ENCODE measurements at regions not wholly inside any gene's neighbourhood (a gene's known extent, or its start where the extent isn't known, plus 50 kb on each side); places are given as distances from the start of the nearest gene placed in this dataset.

DNA sequence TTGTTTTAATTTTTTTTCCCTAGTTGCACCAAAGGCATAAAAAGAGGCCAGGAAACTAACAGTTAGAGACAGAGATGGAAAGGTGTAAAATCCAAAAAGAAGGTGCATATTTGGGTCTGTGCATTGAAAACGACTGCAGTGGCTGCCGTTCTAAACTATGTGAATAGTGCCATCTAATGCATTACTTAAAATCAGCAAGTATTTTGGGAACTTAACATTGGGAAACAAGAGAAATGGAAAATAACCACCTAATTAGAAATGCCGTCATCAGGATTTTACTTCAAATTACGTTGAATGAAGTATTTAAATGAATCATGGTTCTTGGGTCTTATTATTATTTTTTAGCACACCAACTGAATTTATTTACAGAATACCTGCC, 189.5 kb upstream of the MIR17HG start:
- DNase-seq, result no peak

DNA sequence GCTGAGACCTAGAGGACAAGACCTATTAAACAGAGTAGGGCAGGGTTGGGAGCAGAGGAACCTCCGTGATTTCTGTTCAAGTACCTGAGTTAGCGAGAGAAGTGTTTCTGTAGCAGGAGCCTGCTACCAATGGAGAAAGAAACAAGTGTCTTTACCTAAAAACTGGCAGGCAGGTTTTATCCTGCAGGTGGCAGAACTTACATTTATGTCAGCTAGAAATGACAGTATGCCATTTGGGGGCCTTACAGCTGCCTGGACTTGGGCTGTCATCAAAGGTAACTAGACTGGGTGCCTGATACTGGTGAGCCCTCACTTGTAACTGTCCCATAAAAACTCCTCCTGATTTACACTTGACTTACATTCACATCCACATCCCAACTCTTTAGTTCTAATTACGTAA, 185.3 kb upstream of the MIR17HG start:
- DNase-seq, result peak in 1 of 2 donors; percentile 18
- WGBS, 3 donors, result 78 to 89% (median 85%) methylated on average over 3 of the region's 3 CpGs
- Histone ChIP-seq H3K9me3 (ENCODE audit: control insufficient read depth in 2 of 2, insufficient read depth in 1 of 2, low read depth in 1 of 2, low read length in 1 of 2) (no peaks in the 10 kb centered on the region), H3K27ac (ENCODE audit: low read depth in 1 of 3, low read length in 2 of 3) (no peak overlapping the region), H3K36me3 (ENCODE audit: control insufficient read depth in 3 of 3, insufficient read depth in 2 of 3, low read depth in 1 of 3, low read length in 3 of 3) (no peaks in the 10 kb centered on the region), H3K4me1 (ENCODE audit: control insufficient read depth in 3 of 3, insufficient read depth in 2 of 3, low read depth in 1 of 3, low read length in 2 of 3) (no peaks in the 10 kb centered on the region), H3K27me3 (ENCODE audit: control insufficient read depth in 3 of 3, insufficient read depth in 3 of 3, low read length in 3 of 3) (no peaks in the 10 kb centered on the region), H3K4me3 (ENCODE audit: low read depth in 1 of 3, low read length in 3 of 3) (no peak overlapping the region)
- no peak for FAIRE-seq

More for the DNA sequence above, 189.5 kb upstream of the MIR17HG start:
- Histone ChIP-seq H3K27me3 (ENCODE audit: control insufficient read depth in 3 of 3, insufficient read depth in 3 of 3, low read length in 3 of 3) (no peaks in the 10 kb centered on the region), H3K4me1 (ENCODE audit: control insufficient read depth in 3 of 3, insufficient read depth in 2 of 3, low read depth in 1 of 3, low read length in 2 of 3) (peaks cover 0 to 11% (median 0%) of the 10 kb centered on the region in 3 donors), H3K9me3 (ENCODE audit: control insufficient read depth in 2 of 2, insufficient read depth in 1 of 2, low read depth in 1 of 2, low read length in 1 of 2) (no peaks in the 10 kb centered on the region), H3K27ac (ENCODE audit: low read depth in 1 of 3, low read length in 2 of 3) (no peak overlapping the region), H3K4me3 (ENCODE audit: low read depth in 1 of 3, low read length in 3 of 3) (no peak overlapping the region), H3K36me3 (ENCODE audit: control insufficient read depth in 3 of 3, insufficient read depth in 2 of 3, low read depth in 1 of 3, low read length in 3 of 3) (no peaks in the 10 kb centered on the region)
- WGBS, 3 donors, result 38 to 45% (median 43%) methylated on average over 4 of the region's 4 CpGs
- no peak for FAIRE-seq

DNA sequence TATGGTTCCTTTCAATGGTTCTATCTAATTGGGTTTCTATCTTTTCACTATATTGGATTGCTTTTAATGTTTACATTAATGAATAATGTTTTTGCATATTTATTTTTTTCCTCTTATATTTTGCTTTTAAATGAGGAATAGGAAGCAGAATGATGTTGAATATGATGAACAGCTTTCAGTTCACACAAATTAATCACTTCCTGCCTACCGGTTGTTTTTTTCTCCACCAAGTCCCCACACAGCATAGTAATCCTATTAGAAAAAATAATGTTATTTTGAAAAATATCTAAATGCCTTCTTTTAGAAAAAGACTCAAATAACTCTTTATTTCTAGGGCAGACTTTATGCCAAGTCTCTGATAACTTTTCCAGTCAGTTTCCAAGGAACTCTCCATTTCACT, 184.9 kb upstream of the MIR17HG start:
- Histone ChIP-seq H3K9me3 (ENCODE audit: control insufficient read depth in 2 of 2, insufficient read depth in 1 of 2, low read depth in 1 of 2, low read length in 1 of 2) (no peaks in the 10 kb centered on the region), H3K36me3 (ENCODE audit: control insufficient read depth in 3 of 3, insufficient read depth in 2 of 3, low read depth in 1 of 3, low read length in 3 of 3) (no peaks in the 10 kb centered on the region), H3K4me3 (ENCODE audit: low read depth in 1 of 3, low read length in 3 of 3) (no peak overlapping the region), H3K27ac (ENCODE audit: low read depth in 1 of 3, low read length in 2 of 3) (no peak overlapping the region), H3K4me1 (ENCODE audit: control insufficient read depth in 3 of 3, insufficient read depth in 2 of 3, low read depth in 1 of 3, low read length in 2 of 3) (no peaks in the 10 kb centered on the region), H3K27me3 (ENCODE audit: control insufficient read depth in 3 of 3, insufficient read depth in 3 of 3, low read length in 3 of 3) (no peaks in the 10 kb centered on the region)
- DNase-seq, result no peak
- no peak for FAIRE-seq
- WGBS, 3 donors, result 51 to 74% (median 69%) methylated on average over 1 of the region's 1 CpG

DNA sequence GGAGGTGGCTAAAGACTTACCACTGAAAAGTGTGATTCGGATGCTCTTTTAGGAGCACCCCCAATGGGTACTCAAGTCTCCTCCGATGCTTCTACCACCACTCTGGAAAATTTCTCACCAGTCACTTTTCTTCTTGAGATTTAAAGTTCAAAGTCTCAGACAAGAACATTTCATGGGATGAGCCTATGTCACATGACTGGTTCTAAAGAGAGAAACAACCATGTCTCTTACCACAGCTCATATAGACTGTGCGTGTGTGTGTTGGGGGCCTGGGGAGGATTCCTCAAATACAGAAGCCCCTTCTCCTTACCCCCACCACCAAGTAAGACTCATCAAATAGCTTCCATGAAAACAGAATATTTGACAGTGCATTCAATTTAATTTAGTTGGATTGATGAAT, 181.7 kb upstream of the MIR17HG start:
- no peaks in the 10 kb centered on the region for H3K27me3 ChIP-seq (ENCODE audit: control insufficient read depth in 3 of 3, insufficient read depth in 3 of 3, low read length in 3 of 3)
- DNase-seq, result no peak
- H3K36me3 ChIP-seq (ENCODE audit: control insufficient read depth in 3 of 3, insufficient read depth in 2 of 3, low read depth in 1 of 3, low read length in 3 of 3), result no peaks in the 10 kb centered on the region
- FAIRE-seq, result no peak
- no peaks in the 10 kb centered on the region for H3K9me3 ChIP-seq (ENCODE audit: control insufficient read depth in 2 of 2, insufficient read depth in 1 of 2, low read depth in 1 of 2, low read length in 1 of 2)
- H3K27ac ChIP-seq (ENCODE audit: low read depth in 1 of 3, low read length in 2 of 3), result no peak overlapping the region
- 85 to 99% (median 94%) methylated on average over 3 of the region's 3 CpGs for WGBS, 3 donors
- H3K4me1 ChIP-seq (ENCODE audit: control insufficient read depth in 3 of 3, insufficient read depth in 2 of 3, low read depth in 1 of 3, low read length in 2 of 3), result no peaks in the 10 kb centered on the region
- H3K4me3 ChIP-seq (ENCODE audit: low read depth in 1 of 3, low read length in 3 of 3), result no peak overlapping the region

DNA sequence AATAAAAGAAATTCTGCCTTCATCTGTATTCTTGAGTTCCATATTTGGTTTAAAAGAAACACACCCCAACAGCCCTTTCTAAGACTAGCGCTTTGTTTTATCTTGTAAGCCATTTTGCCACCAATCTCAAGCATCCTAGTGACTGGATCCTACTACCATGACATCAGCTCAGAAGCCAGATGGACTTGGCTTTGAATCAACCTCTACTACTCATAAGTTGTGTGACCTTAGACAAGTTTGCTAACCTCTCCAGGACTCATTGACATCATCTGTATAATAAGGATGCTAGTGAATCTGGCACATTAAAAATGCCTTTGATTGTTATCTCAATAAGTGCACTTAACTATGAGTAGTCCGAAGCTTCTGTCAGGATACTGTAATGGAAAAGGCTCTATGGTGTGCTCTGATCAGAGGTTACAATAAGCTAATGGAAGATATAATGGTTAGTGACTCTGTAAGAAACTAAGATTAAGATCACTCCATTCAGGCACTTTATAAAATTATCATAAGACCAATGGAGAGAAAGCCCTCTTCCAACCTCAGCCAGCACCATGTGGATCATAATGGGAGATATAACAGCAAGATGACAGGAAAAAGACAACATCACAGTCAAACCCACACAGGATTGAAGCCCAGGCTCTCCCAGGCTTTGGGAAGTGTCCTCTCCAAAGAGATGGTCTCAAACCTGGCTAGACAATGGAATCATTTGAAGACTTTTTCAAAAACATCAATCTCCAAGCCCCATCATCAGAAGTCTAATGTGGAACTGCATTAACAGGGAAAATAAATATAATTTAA, 180.6 kb upstream of the MIR17HG start:
- Histone ChIP-seq H3K4me3 (ENCODE audit: low read depth in 1 of 3, low read length in 3 of 3) (no peak overlapping the region), H3K27ac (ENCODE audit: low read depth in 1 of 3, low read length in 2 of 3) (no peak overlapping the region), H3K27me3 (ENCODE audit: control insufficient read depth in 3 of 3, insufficient read depth in 3 of 3, low read length in 3 of 3) (no peaks in the 10 kb centered on the region), H3K36me3 (ENCODE audit: control insufficient read depth in 3 of 3, insufficient read depth in 2 of 3, low read depth in 1 of 3, low read length in 3 of 3) (no peaks in the 10 kb centered on the region), H3K4me1 (ENCODE audit: control insufficient read depth in 3 of 3, insufficient read depth in 2 of 3, low read depth in 1 of 3, low read length in 2 of 3) (no peaks in the 10 kb centered on the region), H3K9me3 (ENCODE audit: control insufficient read depth in 2 of 2, insufficient read depth in 1 of 2, low read depth in 1 of 2, low read length in 1 of 2) (no peaks in the 10 kb centered on the region)
- FAIRE-seq, result no peak
- WGBS, 3 donors, result 41 to 84% (median 81%) methylated on average over 2 of the region's 2 CpGs
- DNase-seq, result no peak

- H3K4me1 ChIP-seq (ENCODE audit: control insufficient read depth in 3 of 3, insufficient read depth in 2 of 3, low read depth in 1 of 3, low read length in 2 of 3), result no peaks in the 10 kb centered on the region
- no peaks in the 10 kb centered on the region for H3K9me3 ChIP-seq (ENCODE audit: control insufficient read depth in 2 of 2, insufficient read depth in 1 of 2, low read depth in 1 of 2, low read length in 1 of 2)
- 80 to 89% (median 86%) methylated on average over 4 of the region's 4 CpGs for WGBS, 3 donors
- no peak overlapping the region for H3K4me3 ChIP-seq (ENCODE audit: low read depth in 1 of 3, low read length in 3 of 3)
- H3K36me3 ChIP-seq (ENCODE audit: control insufficient read depth in 3 of 3, insufficient read depth in 2 of 3, low read depth in 1 of 3, low read length in 3 of 3), result no peaks in the 10 kb centered on the region
- H3K27ac ChIP-seq (ENCODE audit: low read depth in 1 of 3, low read length in 2 of 3), result no peak overlapping the region
- FAIRE-seq (no peak), DNase-seq (no peak)
- H3K27me3 ChIP-seq (ENCODE audit: control insufficient read depth in 3 of 3, insufficient read depth in 3 of 3, low read length in 3 of 3), result no peaks in the 10 kb centered on the region
Measured at GRCh38 chr13:91167706-91168385, 179.6 kb upstream of the MIR17HG start.

DNA sequence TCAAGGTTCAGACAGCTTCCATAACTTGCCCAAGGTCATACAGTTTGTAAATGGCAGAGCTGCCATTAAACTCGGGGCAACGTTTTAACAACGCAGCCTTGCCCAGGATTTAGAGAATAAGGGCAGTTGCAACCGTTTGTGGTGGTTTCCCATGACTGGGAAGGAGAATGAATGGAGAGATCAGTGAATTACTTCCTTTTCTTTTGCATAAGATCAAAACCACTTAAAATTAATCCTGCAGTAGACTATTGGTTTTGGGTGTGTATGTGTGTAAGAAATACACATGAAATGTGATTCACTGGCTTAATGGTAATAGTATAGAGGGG, 179.1 kb upstream of the MIR17HG start:
- no peaks in the 10 kb centered on the region for H3K9me3 ChIP-seq (ENCODE audit: control insufficient read depth in 2 of 2, insufficient read depth in 1 of 2, low read depth in 1 of 2, low read length in 1 of 2)
- no peaks in the 10 kb centered on the region for H3K4me1 ChIP-seq (ENCODE audit: control insufficient read depth in 3 of 3, insufficient read depth in 2 of 3, low read depth in 1 of 3, low read length in 2 of 3)
- H3K27ac ChIP-seq (ENCODE audit: low read depth in 1 of 3, low read length in 2 of 3), result no peak overlapping the region
- 48 to 57% (median 51%) methylated on average over 4 of the region's 4 CpGs for WGBS, 3 donors
- H3K36me3 ChIP-seq (ENCODE audit: control insufficient read depth in 3 of 3, insufficient read depth in 2 of 3, low read depth in 1 of 3, low read length in 3 of 3), result no peaks in the 10 kb centered on the region
- FAIRE-seq (no peak), DNase-seq (no peak)
- no peaks in the 10 kb centered on the region for H3K27me3 ChIP-seq (ENCODE audit: control insufficient read depth in 3 of 3, insufficient read depth in 3 of 3, low read length in 3 of 3)
- H3K4me3 ChIP-seq (ENCODE audit: low read depth in 1 of 3, low read length in 3 of 3), result no peak overlapping the region

DNA sequence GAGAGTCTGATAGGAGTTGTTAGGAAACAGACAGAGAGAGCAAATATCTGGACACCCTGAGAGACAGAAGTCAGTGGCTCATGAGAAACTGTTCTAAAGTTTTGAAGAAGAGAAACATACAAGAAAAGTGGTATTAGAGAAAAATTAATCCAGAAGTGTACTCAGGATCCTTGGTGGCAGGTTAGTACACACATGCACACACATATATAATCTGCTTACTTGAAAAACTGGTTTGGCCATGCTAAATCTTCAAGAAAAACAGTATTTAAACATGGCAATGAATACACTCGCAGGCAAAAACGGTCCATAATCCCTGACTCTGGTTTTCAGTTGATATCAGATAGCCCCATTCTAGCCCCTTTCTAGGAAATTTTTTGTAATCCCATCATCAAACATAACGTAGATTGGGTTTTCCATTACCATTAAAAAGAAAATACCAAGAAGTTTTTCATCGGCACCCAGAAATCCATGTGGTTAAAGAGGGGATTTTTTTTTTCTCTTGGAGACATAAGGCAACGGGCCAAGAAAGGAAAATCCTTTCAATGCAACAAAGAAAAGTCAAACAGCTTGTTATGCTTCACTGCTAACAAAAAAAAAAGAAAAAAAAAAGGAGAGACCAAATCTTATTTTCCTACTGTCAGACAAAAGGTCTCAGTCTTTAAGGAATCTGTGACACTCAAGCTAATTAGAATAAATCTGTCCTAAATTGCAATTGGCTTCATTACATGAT, 178.0 kb upstream of the MIR17HG start:
- WGBS, 3 donors, result 51 to 62% (median 54%) methylated on average over 5 of the region's 5 CpGs

More for the DNA sequence above, 178.0 kb upstream of the MIR17HG start:
- Histone ChIP-seq H3K27me3 (ENCODE audit: control insufficient read depth in 3 of 3, insufficient read depth in 3 of 3, low read length in 3 of 3) (no peaks in the 10 kb centered on the region), H3K9me3 (ENCODE audit: control insufficient read depth in 2 of 2, insufficient read depth in 1 of 2, low read depth in 1 of 2, low read length in 1 of 2) (no peaks in the 10 kb centered on the region), H3K4me3 (ENCODE audit: low read depth in 1 of 3, low read length in 3 of 3) (no peak overlapping the region), H3K4me1 (ENCODE audit: control insufficient read depth in 3 of 3, insufficient read depth in 2 of 3, low read depth in 1 of 3, low read length in 2 of 3) (no peaks in the 10 kb centered on the region), H3K27ac (ENCODE audit: low read depth in 1 of 3, low read length in 2 of 3) (no peak overlapping the region), H3K36me3 (ENCODE audit: control insufficient read depth in 3 of 3, insufficient read depth in 2 of 3, low read depth in 1 of 3, low read length in 3 of 3) (no peaks in the 10 kb centered on the region)
- no peak for DNase-seq
- no peak for FAIRE-seq

Data from small intestine (tissue), 7 donors.